ENCODE measurements at regions not wholly inside any gene's neighbourhood (a gene's known extent, or its start where the extent isn't known, plus 50 kb on each side); places are given as distances from the start of the nearest gene placed in this dataset.

GRCh38 chr4:183843248-183843671, 61.8 kb upstream of the STOX2 start:
- 68% methylated on average over 6 of the region's 7 CpGs for WGBS (ENCODE audit: low lambda C conversion rate)
- FAIRE-seq: no peak
- in situ Hi-C loops (cut with HindIII; ENCODE audit: extremely low pct_ligation_motif_present, low pct_unique_long_range_greater_than_20kb): loop anchor here (5.0 kb wide), 1 partner anchor 324 kb away; no protein-coding TSS in a partner anchor

More at GRCh38 chr4:183843248-183843671, 61.8 kb upstream of the STOX2 start:
- no peak overlapping the region for H2AFZ ChIP-seq (ENCODE audit: low read length)
- H3K27me3 ChIP-seq (ENCODE audit: control insufficient read depth in 1 of 2, insufficient read depth in 2 of 2, low read length in 2 of 2): no peaks in the 10 kb centered on the region
- CTCF ChIA-PET (ENCODE audit: low intra/inter-chr PET ratio, low total read pairs): interaction anchor here (0.8 kb wide), 1 partner anchor 321 kb away, joined by 3 read pairs; no protein-coding TSS in a partner anchor
- no TSS peak for BruUV-seq (replicated peaks)
- no peaks in the 10 kb centered on the region for H3K79me2 ChIP-seq (ENCODE audit: insufficient read depth, low read length)
- DNase-seq (ENCODE audit: low spot score) (no peak), ATAC-seq (no peak)
- H4K20me1 ChIP-seq (ENCODE audit: insufficient read depth, low read length): no peaks in the 10 kb centered on the region; the same call in 1 of the 2 replicates
- no peak overlapping the region for H3K27ac ChIP-seq (ENCODE audit: extremely low read length, insufficient read depth, low read length)
- H3K4me1 ChIP-seq (ENCODE audit: insufficient read depth, low read length): no peaks in the 10 kb centered on the region
- H3K4me3 ChIP-seq (replicated peaks in 1 of 3; ENCODE audit: insufficient read depth in 1 of 3, low read depth in 2 of 3, low read length in 3 of 3): no peak overlapping the region
- no peak overlapping the region for H3K4me2 ChIP-seq (ENCODE audit: low read depth, low read length)
- POLR2A ChIA-PET: no interaction called here
- H3K9me3 ChIP-seq (ENCODE audit: low read length): peaks cover 8% of the 10 kb centered on the region; the same call in 1 of the 2 replicates
- TF ChIP-seq ZBTB1 (CRISPR knock-in tag; IDR thresholded peaks at IDR 0.05; ENCODE audit: borderline replicate concordance): no peak
- TF ChIP-seq MAFF (IDR thresholded peaks at IDR 0.05; ENCODE audit: low read depth, low read length): no peak
- TF ChIP-seq MEIS1 (CRISPR knock-in tag; IDR thresholded peaks at IDR 0.05; ENCODE audit: borderline replicate concordance): no peak
- TF ChIP-seq ZNF674 (CRISPR knock-in tag; IDR thresholded peaks at IDR 0.05; ENCODE audit: low read depth): no peak
- no peak for TF ChIP-seq ZMYM2 (CRISPR knock-in tag; IDR thresholded peaks at IDR 0.05)
- TF ChIP-seq SMC3 (IDR thresholded peaks at IDR 0.05; ENCODE audit: low read length): no peak
- TF ChIP-seq THAP9 (CRISPR knock-in tag; IDR thresholded peaks at IDR 0.05; ENCODE audit: borderline replicate concordance): no peak
- TF ChIP-seq KDM5B (CRISPR knock-in tag; IDR thresholded peaks at IDR 0.05; ENCODE audit: borderline replicate concordance): no peak
- TF ChIP-seq BORCS8-MEF2B (CRISPR knock-in tag; IDR thresholded peaks at IDR 0.05): no peak
- H3K9ac ChIP-seq (ENCODE audit: insufficient read depth, low read depth, low read length): no peak overlapping the region
- intact Hi-C loops (cut with micrococcal nuclease; ENCODE audit: unreplicated experiment): no loop called here
- no peaks in the 10 kb centered on the region for H3K36me3 ChIP-seq (replicated peaks in 1 of 2; ENCODE audit: control insufficient read depth in 1 of 2, insufficient read depth in 2 of 2, low read length in 2 of 2)

Measured in HepG2 (cell line).